Thyroid gland (tissue), 4 donors: ENCODE measurements at regions not wholly inside any gene's neighbourhood (a gene's known extent, or its start where the extent isn't known, plus 50 kb on each side); places are given as distances from the start of the nearest gene placed in this dataset.

Source experiments
- CTCF ChIP-seq, 6 experiments: fragments of 200-600 bp in 3 of 6; fragments of 450-650 bp in 3 of 6; sonication (generic) in 3 of 6; IDR thresholded peaks; one replicate each; pipeline ENCODE4 v1.5.1; 2016 to 2019; ENCODE audit warnings: antibody characterized with exemption in 6 of 6, mild to moderate bottlenecking in 2 of 6, inconsistent platforms in 1 of 6, moderate library complexity in 1 of 6
- POLR2A ChIP-seq, 2 donors: fragments of 450-650 bp; IDR thresholded peaks; one replicate each; pipeline ENCODE4 v1.6.1; 2017; ENCODE audit warnings: antibody characterized with exemption in 2 of 2, mild to moderate bottlenecking in 2 of 2, moderate library complexity in 1 of 2

- TF ChIP-seq POLR2A (IDR thresholded peaks at IDR 0.05) (no peak), CTCF (IDR thresholded peaks at IDR 0.05) (no peak)
Observed at GRCh38 chr5:82525626-82526025, 247.5 kb upstream of the RPS23 start.
